HG03280 (cell line): ENCODE measurements at regions not wholly inside any gene's neighbourhood (a gene's known extent, or its start where the extent isn't known, plus 50 kb on each side); places are given as distances from the start of the nearest gene placed in this dataset.
"Not testable (repeated sequence)": the region's sequence is repeated elsewhere in the genome, so short reads cannot be mapped to it uniquely, and the experiment has no call there.

Experiments
- ATAC-seq: cut with Tn5 transposase; IDR thresholded peaks from one replicate; pipeline ENCODE4 v1.9.1; 2021; ENCODE audit warnings: mild to moderate bottlenecking, moderate library complexity; ENCODE audit not compliant: unreplicated experiment

- no peak for ATAC-seq
Observed at GRCh38 chr21:24424776-24425175, 1182.5 kb downstream of the MRPL39 start.

DNA sequence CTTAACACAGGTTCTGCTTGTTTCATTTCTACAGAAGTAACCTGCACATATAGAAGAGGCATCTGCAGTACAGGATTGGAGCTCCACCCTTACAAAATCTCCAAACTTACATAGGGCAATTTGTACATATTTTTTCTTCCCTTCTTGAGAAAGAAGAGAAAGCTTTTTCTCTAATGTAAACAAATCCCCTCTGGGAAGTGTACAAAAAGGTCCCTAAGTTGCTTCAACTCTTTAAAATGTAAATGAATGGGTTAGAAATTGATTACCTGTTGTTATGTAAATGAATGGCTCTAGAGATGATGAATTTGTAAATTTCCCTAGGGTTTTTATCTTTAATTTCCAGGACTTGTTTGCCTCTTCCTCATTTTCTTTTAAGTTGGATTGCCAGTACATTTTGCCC is 1183.7 kb downstream of the MRPL39 start:
- no peak for ATAC-seq

DNA sequence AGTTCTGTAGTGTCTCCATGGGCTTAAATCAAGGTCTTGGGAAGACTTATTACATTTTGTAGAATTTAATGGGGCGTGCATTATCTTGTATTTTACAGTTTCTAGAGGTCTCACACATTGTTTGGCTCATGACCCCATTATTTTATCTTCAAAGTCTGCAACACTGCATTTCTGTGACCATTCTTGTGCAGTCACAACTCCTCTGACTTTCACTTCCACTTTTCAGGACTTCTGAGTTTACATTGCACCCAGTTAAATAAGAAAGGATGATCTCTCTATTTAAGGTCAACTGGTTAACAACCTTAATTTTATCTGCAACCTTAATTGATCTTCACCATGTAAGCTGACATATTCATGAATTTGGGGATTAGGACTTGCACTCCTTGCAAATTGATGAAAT is 1186.6 kb downstream of the MRPL39 start:
- no peak for ATAC-seq

GRCh38 chr21:24419641-24420040 is 1187.6 kb downstream of the MRPL39 start:
- ATAC-seq: not testable (repeated sequence)

DNA sequence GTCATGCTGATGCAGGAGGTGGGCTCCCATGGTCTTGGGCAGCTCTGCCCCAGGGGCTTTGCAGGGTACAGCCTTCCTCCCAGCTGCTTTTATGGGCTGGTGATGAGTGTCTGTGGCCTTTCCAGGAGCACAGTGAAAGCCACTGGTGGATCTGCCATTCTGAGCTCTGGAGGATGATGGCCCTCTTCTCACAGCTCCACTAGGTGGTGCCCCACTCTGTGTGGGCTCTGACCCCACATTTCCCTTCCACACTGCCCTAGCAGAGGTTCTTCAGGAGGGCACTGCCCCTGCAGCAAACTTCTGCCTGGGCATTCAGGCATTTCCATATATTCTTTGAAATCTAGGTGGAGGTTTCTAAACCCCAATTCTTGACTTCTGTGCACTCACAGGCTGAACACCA is 1188.6 kb downstream of the MRPL39 start:
- ATAC-seq: no peak

- no peak for ATAC-seq
Observed at GRCh38 chr21:24411429-24411828, 1195.9 kb downstream of the MRPL39 start.

DNA sequence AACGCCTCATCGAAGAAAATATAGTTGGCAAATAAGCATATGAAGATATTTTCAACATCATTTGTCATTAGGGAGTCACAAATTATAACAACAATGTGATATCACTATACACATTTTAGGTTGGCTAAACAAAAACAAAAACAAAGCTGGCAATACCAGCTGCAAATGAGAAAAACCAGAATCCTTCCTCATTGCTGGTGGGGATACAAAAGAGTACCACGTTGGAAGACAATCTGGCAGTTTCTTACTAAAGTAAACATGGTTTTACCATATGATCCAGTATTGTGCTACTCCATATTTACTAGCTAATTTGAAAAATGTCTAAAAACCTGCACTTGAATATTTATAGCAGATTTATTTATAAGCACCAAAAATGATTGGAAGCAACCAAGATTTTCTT is 1204.1 kb downstream of the MRPL39 start:
- no peak for ATAC-seq

- no peak for ATAC-seq
Observed at GRCh38 chr21:24395320-24395923, 1211.9 kb downstream of the MRPL39 start.

DNA sequence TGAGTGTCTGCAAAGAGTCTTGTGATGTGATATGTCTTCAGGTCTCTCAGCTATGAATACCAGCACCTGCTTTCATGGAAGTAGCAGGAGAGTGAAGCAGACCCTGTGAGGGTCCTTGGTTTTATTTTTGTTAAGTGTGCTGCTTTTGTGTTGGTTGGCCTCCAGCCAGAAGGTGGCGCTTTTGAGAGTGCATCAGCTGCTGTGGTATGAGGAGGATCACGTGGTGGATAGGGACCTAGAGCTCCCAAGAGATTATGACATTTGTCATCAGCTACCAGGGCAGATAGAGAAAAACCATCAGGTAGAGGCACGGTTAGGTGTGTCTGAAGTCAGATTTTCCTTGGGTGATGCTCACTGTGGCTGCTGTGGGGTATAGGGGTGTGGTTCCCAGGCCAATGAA is 1232.1 kb downstream of the MRPL39 start:
- ATAC-seq: peak; percentile 72

DNA sequence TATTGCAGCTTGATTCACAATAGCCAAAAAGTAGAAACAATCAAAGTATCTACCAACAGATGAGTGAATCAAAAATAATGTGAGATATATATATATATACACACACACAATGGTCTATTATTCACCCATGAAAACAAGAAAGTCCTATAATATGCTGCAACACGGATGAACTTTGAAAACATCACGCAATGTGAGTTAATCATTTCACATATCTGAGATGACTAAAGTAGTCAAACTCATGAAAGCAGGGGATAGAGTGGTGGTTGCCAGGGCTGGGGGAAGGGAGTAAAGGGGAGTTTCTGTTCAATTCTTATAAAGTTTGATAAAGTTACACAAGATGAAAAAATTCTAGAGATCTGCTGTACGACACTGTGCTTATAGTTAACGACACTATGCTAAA is 1234.8 kb downstream of the MRPL39 start:
- no peak for ATAC-seq

- ATAC-seq: no peak
Observed at GRCh38 chr21:24369746-24370145, 1237.5 kb downstream of the MRPL39 start.

- no peak for ATAC-seq
Observed at GRCh38 chr21:24369278-24369677, 1238.0 kb downstream of the MRPL39 start.

- ATAC-seq: no peak
Observed at GRCh38 chr21:24367936-24368335, 1239.3 kb downstream of the MRPL39 start.

- ATAC-seq: no peak
Observed at GRCh38 chr21:24353492-24353891, 1253.8 kb downstream of the MRPL39 start.

GRCh38 chr21:24339406-24339805 is 1267.9 kb downstream of the MRPL39 start:
- ATAC-seq: no peak

DNA sequence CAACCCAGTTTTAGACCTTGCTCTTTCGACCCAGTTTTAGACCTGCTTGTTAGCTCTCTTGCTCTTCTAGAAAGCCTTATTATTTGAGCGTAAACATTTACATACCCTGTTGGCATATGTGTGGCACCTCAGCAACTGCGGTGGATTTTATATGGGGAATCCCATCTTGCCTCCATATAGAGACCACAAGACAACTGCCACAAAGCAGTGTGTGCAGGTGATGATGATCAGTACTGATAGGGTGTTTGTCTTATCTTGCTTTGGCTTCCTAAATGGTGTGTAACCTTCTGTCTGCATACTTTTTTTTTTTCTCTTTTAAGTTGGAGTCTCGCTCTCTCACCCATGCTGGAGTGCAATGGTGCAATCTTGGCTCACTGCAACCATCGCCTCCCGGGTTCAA is 1270.8 kb downstream of the MRPL39 start:
- ATAC-seq: no peak

DNA sequence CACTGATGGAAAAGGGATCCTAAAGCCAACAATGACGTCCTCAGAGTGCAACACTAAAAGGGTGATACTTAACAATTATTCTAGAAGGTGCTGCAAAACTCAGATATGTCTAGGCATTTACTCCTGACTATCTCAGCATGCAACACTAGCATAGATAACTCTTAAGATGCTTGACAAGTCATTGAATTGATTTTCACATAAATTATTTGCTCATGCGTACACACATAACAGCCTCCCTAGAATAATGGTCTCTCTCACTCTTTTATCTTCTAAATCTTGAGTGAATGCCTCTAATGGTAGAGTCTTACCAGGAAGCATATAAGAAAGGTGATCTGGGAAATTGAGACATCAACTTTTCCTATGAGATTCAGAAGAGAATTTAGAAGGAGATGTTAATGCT is 1283.7 kb downstream of the MRPL39 start:
- no peak for ATAC-seq

DNA sequence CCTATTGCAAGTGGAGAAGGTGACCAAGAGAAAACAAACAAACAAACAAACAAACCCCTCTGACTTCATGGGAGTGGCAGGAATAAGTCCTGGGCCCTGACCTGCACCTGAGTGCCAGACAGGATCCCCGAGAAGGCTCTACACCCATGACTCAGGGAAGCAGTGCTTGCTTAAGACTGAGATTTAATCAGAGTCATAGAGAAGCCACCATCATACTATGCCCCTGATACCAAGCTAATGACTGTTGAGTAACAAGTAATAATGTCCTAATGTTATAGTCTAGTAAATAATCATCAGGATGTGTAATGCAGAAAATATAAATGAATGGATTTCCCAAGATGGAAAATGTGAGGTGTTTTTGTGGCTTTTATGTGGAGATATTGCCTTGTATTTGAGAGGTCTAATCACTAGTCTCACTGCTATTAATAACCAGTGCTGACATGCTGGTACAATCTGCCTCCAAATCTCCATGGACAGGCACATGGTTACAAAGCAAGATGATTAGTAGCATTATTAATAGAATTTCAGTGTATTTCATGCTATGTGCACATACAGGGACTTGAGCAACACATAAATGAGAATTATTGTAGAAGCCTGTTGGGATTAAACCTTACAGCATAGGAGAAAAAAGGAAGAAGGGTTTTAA is 1290.9 kb downstream of the MRPL39 start:
- ATAC-seq: no peak

- ATAC-seq: no peak
Observed at GRCh38 chr21:24310788-24311187, 1296.5 kb downstream of the MRPL39 start.

DNA sequence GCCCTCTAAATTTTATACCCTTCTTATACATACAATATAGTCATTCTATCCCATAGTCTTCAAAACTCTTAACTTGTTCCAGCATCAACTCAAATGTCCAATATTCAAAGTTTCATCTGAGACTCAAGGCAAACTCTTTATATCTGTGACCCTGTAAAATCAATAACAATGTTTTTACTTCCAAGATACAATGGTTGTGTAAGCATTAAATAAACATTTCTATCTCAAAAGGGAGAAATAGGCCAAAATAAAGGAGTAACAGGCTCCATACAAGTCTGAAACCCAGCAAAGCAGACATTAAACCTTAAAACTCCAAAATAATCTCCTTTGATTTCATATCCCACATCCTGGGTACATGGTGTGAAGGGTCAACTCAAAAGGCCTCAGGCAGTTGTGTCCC is 1299.1 kb downstream of the MRPL39 start:
- no peak for ATAC-seq

GRCh38 chr21:24302400-24302799 is 1304.9 kb downstream of the MRPL39 start:
- ATAC-seq: no peak

DNA sequence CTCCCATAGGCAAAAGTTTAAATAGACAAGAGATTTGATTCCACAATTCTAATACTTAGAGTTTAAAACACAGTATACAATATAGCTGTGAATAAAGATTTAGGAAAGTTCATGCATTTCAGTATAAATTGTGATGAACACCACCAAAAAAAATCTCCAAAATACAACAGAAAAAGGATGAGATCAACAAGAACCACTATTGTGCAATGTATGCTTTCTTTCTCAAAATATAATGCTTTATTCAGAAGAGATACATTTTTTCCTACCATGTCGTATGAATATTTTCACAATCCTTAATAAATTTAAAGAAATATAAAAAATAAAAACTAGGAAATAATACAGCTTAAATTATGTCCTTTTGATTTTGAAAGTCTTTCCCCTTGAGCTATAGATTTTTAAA is 1309.2 kb downstream of the MRPL39 start:
- no peak for ATAC-seq

GRCh38 chr21:24294171-24294570 is 1313.1 kb downstream of the MRPL39 start:
- ATAC-seq: no peak
